AG10803 (cell line): ENCODE measurements at regions not wholly inside any gene's neighbourhood (a gene's known extent, or its start where the extent isn't known, plus 50 kb on each side); places are given as distances from the start of the nearest gene placed in this dataset.
"Not testable (repeated sequence)": the region's sequence is repeated elsewhere in the genome, so short reads cannot be mapped to it uniquely, and the experiment has no call there.

Source experiments
- DNase-seq: peaks from one replicate; pipeline ENCODE4 v3.0.0; 2010; ENCODE audit warnings: low read depth
- H3K4me3 ChIP-seq: 2 replicates; pipeline ENCODE4 v1.5.1; 2011; ENCODE audit warnings: mild to moderate bottlenecking, low read length, control low read depth
- TF ChIP-seq, protein P1 (sequence below): conservative IDR thresholded peaks from 2 replicates; pipeline ENCODE4 v1.5.1; 2011; ENCODE audit warnings: mild to moderate bottlenecking, low read length, control low read depth, inconsistent platforms

DNA sequence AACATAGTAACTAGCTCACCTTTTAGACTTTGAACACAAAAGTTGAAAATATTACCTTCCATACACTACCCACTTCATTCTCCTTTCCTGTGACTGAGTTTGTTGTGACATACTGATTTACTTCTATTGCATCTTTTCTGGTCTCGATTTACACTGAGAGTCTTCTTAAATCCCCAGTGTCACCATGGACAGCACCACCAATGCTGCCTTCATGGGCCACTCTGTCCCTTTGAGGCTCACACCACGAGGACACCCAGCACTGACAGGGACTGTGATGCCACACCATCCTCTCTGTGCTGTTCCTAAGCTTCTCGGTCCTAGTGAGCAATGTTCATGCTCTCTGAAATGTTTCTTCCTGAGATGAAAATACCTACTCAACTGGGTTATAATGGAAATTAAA lies 337.1 kb upstream of the IRAK1BP1 start:
- no peak overlapping the region for H3K4me3 ChIP-seq
- TF ChIP-seq, protein P1, sequence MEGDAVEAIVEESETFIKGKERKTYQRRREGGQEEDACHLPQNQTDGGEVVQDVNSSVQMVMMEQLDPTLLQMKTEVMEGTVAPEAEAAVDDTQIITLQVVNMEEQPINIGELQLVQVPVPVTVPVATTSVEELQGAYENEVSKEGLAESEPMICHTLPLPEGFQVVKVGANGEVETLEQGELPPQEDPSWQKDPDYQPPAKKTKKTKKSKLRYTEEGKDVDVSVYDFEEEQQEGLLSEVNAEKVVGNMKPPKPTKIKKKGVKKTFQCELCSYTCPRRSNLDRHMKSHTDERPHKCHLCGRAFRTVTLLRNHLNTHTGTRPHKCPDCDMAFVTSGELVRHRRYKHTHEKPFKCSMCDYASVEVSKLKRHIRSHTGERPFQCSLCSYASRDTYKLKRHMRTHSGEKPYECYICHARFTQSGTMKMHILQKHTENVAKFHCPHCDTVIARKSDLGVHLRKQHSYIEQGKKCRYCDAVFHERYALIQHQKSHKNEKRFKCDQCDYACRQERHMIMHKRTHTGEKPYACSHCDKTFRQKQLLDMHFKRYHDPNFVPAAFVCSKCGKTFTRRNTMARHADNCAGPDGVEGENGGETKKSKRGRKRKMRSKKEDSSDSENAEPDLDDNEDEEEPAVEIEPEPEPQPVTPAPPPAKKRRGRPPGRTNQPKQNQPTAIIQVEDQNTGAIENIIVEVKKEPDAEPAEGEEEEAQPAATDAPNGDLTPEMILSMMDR, result no peak
- DNase-seq, result no peak

DNA sequence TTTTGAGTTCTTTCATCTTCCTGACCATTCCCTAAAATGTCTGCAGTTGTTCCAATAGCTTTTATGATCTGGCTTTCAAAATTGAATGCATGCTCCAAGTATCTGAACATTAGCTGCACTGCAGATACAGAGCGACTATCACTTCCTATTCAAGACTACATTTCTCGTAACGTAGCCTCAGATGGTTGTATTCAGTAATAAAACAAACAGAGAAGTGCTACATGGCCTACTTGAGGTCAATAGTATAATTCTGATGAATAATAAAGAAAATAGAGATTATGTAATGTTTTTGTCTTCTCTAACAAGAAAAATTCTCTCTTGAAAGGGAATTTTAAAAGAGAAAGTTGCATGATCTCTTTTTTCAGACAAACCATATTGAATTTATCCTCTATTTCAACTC lies 333.9 kb upstream of the IRAK1BP1 start:
- no peak overlapping the region for H3K4me3 ChIP-seq
- no peak for DNase-seq
- TF ChIP-seq, protein P1, result no peak

DNA sequence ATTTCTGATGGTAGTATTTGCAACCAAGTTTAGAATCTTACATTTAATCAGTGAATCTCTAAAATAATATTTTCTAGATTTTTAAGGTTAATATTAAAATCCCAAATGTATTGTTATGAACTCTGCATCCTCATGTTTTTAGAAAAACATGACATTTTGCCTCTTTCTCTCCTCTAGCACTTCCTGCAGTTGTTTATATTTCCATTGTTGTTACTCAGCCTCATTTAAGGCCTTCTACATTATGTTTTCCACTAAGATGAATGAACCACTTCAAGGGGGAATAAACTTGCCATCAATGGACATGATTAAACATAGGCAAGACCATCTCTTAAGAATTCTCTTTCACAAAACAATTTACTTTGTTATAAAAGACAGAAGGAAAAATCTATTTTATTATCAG lies 333.5 kb upstream of the IRAK1BP1 start:
- DNase-seq, result no peak
- no peak overlapping the region for H3K4me3 ChIP-seq
- TF ChIP-seq, protein P1, result no peak

DNA sequence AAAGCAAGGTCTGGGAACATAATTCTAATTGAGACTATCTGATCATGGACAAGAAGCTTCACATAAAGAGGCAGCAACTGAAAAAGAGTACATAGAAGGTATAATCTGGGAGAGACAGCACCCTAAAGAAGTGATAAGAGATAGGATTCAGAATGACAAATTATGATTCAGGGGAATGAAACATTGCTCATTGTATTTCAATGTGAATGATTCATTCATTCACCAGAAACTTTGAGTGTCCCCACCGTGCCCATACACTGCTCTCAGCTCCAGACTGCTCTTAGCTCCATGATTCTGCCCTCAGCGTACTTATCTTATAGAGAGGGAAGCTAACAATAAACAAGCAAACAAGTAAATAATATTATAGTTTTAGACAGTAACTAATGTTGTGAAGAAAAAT lies 329.3 kb upstream of the IRAK1BP1 start:
- TF ChIP-seq, protein P1, result no peak

DNA sequence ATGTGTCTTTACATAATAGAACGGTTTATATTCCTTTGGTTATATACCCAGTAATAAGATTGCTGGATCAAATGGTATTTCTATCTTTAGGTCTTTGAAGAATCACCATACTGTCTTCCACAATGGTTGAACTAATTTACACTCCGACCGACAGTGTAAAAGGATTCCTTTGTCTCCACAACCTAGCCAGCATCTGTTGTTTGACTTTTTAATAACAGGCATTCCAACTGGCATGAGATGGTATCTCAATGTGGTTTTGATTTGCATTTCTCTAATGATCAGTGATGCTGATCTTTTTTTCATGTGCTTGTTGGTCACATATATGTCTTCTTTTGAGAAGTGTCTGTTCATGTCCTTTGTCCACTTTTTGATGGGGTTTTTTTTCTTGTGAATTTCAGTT lies 319.7 kb upstream of the IRAK1BP1 start:
- not testable (repeated sequence) for H3K4me3 ChIP-seq
- DNase-seq, result peak; percentile 9

More for the DNA sequence above, 329.3 kb upstream of the IRAK1BP1 start:
- no peak for DNase-seq
- H3K4me3 ChIP-seq, result no peak overlapping the region

DNA sequence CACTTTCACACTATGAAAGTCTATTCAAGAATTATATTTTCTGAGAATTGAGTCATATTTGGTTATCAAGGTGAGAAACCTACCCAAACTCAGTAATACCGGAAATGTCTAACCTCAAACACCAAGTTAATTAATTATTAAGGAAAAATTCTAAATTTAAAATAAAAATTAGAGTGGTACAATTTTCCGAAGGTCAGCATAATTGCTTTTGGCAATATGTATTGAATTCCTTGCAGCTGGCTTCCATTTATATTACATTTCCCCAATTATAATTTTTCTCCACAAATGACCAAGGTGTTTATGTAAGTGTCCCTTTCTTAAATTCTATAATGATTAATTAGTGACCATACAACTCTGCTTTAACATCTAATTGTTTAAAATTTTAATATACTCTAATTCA lies 316.0 kb upstream of the IRAK1BP1 start:
- no peak overlapping the region for H3K4me3 ChIP-seq
- DNase-seq, result no peak
- TF ChIP-seq, protein P1, result no peak

DNA sequence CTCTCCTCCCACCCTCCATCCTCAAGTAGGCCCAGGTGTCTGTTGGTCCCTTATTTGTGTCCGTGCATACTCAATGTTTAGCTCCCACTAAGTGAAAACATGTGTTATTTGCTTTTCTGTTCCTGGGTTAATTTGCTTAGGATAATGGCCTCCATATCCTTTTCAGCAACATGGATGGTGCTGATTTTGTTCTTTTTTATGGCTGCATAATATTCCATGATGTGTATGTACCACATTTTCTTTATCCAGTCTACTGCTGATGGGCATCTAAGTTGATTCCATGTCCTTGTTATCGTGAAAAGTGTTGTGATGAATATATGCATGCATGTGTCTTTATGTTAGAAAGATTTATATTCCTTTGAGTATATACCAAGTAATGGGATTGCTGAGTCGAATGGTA lies 314.9 kb upstream of the IRAK1BP1 start:
- no peak for DNase-seq
- H3K4me3 ChIP-seq, result no peak overlapping the region
- TF ChIP-seq, protein P1, result no peak

DNA sequence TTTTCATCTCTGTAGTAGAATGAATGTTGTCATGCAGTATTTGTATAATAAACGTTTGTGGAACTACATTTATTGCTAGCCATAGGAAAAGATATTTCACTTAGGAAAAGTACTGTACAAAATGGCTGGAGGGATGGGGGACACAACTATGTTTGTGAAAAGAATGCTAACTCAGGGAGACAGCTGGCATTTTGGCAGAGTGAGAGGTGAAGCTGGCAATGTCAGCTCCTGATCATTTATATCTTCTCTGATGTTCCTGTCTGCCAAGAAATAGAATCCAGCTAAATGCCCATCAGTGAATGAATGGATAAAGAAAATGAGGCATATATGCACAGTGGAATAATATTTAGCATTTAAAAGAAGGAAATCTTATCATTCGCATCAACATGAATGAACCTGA lies 313.0 kb upstream of the IRAK1BP1 start:
- no peak for DNase-seq
- no peak overlapping the region for H3K4me3 ChIP-seq
- TF ChIP-seq, protein P1, result no peak
